LHCN-M2 (cell line): ENCODE measurements at regions not wholly inside any gene's neighbourhood (a gene's known extent, or its start where the extent isn't known, plus 50 kb on each side); places are given as distances from the start of the nearest gene placed in this dataset.

Source experiments
- DNase-seq: peaks from one replicate; pipeline ENCODE4 v3.0.0-alpha.2; 2012; ENCODE audit warnings: low read depth

DNA sequence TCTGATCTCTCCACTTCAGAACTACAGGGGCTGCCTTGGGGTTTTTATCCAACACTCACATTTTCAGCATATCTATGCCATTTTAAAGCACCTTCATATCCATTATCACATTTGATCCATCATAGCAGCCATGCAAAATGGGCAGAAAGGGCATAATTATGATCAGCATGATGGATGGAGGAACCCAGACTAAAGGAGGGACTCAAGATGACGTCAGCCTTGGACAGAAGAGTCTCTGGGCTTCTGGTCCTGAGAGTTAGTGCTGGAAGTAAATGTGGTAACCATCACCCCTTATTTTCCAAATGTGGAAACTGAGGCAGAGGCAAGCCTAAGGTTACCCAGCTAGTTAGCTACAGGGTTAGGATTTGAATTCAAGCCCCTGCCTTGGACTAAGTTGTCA, 273.1 kb downstream of the DRD1 start:
- DNase-seq: no peak

DNA sequence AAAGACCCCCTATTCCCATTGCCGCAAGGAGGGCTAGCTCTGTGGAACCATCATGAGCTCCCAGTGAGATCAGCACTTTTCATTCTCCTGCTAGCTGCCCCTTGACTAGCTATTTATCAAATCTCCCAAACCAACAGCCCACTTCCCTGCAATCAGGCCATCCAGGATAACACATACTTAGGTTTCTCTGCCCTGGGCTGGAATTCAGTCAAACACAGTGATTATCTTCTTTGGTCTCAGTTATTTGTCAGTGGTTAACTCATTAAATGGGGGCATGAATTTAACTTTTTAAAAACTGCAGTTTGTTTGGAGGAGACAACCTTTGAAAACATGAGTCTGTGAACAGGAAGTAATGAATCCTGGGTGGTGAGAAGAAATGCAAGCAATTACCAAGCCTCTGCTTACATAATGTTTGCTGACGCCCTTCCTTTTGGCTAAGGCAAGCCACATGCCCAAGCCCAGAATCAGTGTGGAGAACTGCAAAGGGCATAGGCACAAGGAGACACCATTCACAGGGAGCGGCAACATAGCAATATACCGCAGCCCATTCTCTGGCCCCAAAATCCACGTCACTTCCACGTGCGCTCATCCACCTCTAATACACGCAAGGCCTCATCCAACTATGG, 275.0 kb downstream of the DRD1 start:
- DNase-seq: no peak

DNA sequence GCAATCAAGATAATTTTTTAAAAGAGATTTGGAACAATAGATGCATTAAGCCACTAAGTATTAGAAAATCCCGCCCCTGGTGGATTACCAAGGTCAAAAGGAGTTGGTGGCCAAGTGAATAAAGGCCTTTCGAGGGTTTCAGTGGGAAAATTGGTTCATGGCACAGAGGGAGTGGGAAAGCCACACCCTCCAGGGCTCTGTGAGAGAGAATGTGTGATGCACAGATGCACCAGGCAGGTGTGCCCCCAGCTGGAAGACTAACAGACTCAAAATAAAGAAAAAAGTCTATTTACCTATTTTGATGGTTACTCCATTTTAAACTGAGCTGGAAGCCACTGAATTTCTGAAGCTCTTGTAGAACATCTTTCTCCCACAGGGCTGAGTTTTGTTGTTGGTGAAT, 278.0 kb downstream of the DRD1 start:
- no peak for DNase-seq

DNA sequence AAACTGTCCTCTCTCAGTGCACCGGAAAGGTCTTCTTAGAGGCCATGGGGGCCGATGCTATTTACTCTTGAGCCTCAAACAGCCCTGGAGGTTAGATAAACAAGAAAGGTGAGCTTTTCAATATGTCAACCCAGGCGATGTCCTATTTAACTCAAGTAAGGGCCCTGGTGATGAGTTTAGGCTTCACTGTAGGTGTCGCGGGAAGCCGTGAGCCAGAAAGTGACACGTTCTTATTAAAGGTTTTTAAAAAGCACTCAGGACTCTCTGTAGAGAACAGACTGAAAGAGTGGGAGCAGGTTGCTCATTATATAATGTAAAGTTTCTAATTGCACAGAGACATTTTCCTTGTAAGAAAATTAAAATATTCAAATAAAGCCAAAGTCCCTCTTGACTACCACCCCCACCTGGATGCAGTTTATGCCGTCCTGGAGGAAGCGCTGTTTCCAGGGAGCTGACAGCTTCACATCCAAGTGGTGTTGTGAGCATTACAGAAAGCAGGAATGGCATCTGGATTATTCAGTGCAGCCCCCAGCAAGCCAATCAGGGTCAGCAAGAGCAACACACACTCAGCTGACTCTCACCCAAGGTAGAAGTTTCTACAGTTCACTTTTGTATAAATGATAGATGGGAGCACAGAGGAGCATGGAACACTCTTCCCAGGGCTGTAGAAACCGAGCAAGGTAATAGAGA, 280.3 kb downstream of the DRD1 start:
- no peak for DNase-seq

DNA sequence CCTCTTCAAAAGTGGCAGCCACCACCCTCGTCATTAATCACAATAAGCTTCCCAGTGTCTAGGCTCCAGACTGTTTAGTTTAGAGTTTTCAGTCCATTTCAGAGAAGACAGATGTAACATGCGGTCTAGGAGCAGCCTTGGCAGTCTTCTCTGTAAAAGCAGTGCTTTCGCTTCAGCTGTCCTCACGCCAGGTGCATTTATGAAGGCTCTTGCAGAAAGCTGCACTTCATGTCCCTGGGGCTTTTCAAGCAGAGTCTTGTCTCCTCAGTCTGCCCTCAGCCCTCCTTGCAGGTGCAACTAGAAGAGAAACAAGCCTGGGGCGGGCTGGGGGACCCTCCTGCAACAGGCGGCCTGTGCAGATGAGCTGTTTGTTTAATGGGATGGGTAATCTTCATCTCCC, 281.9 kb downstream of the DRD1 start:
- DNase-seq: no peak

DNA sequence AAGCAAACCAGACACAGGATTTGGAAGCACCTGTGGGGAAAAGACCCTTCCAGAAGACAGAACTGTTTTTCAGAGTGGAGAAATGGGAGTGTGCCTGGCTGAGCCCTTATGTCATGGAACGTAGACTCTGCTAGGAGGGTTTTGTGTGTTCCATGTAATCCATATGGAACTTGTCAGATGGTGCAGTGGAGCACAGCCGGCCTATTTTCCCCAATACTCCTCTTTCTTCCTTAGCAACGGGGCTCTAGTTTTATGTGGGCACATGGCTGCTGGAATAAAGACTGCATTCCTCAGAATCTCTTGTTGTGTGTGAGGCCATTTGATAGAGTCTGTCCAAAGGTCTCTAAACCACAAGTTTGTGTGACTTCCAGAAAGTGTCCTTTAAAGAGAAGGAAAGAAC, 284.0 kb downstream of the DRD1 start:
- no peak for DNase-seq

DNA sequence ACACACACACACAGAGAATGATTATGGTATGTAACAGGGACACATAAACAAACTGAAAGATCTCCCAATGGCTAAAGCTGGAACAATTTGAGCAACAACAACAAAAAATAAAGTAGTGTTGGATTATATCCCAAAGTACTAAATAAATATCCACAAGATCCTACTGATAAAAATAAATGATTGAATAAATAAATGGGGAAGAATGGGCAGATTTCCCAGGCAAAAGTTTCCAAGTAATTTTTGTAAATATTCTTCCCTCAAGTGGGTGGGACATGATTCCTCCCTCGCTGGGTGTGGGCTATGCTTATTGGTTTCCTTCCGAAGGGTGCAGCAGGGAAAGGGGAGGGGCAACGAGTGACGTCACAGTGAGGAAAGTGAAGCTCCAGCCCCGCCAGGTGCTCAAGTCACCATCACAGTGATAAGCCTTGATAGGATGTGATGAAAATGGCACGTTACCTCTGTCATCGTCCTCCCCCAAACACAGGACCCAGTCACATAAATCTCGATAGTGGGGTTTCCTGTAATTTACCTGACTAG, 295.3 kb downstream of the DRD1 start:
- DNase-seq: no peak

DNA sequence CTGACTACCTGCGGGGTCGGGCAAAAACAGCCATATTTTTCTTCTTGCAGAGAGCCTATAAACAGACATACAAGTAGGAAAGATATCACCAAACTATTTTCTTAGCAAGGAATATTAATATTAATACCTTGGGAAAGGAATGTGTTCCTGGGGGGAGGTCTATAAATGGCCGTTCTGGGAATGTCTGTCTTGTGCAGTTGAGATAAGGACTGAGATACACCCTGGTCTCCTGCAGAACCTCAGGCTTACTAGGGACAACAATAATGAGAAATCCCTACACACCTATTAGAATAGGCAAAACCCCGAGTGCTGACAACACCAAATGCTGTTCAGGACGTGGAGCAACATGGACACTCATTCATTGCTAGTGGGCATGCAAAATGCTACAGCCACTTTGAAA, 297.2 kb downstream of the DRD1 start:
- DNase-seq: no peak

DNA sequence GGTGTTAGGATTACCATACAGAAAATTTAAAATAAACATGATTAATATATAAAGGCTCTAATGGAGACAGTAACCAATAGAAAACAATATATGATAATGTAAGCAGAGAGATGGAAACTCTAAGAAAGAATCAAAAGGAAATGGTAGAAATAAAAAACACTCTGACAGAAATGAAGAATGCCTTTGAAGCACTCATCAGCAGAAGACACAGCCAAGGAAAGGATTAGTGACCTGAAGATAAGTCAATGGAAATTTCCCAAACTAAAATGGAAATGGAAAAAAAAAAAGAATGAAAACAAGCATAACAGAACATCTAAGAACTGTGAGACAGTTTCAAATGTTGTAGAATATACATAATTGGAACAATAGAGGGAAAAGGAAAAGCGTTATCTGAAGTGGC, 302.6 kb downstream of the DRD1 start:
- no peak for DNase-seq

DNA sequence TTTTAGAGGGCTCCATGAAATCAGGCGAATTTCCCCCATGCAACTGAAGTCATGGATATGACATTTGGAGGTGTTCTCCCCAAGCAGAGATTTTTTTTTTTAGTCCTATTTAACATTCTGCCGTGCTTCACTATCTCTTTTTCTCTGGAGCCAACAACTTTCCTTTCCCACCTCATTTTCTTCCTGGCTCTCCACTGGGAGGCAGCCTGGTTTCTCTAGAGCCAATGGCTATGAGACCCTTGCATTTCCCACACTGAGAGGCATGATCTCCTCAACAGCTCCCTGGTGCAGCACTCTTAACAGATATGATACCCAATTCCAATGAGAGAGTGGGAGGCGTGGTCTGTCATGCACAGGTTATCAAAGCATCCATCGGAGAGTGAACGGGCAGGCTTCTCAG, 310.8 kb downstream of the DRD1 start:
- no peak for DNase-seq

DNA sequence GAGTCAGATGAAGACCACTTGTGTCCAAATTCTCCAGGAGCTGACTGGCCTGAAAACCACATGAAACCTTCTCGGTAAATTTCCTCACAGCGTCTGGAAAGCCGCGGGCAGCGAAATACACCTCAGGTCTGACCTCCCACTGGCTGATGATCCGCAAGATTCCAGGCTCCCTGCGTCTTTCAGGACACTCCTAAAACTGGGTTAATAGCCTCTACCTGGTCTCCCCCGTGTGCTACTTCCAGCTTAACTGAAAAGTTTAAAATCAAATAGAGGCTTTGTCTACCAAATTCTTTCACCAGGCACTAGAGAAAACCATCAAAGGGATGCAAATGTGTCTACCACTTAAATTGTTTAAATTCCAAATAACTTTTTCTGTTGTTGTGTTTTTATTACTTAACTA, 312.6 kb downstream of the DRD1 start:
- DNase-seq: no peak

DNA sequence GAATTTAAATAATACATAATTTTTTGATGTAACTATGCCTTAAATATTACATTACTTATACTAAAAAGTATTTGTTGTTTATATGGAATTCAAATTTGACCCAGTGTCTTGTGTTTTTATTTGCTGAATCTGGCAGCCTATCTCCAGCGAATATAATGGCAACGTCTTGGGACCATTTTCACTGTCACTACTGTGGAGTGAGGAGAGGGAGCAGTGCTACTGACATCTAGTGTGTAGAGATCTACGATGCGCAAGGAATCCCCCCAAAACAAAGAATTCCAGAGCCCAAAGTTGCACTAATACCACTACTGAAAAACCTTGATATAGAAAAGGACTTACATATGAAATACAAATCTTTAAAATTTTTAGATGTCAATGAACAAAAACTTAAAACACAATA, 314.4 kb downstream of the DRD1 start:
- DNase-seq: no peak

DNA sequence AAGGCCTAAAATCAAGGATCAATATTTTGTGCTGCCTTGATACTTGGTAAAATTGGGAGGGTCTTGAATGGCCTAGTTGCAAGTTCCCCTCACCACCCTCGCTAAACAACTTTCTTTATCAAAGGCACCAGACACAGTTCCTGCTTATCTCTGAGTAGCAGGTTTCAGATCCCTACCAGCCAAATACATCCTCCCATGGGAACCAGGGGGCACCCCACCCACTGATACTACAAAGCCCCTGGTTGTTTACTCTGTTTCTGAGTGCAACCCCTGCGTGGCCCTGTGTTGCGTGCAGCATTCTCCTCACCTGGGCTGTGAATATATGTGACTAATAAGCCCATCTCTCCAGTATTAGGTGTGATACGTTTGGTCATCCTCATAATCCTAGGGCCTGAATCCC, 314.9 kb downstream of the DRD1 start:
- no peak for DNase-seq

DNA sequence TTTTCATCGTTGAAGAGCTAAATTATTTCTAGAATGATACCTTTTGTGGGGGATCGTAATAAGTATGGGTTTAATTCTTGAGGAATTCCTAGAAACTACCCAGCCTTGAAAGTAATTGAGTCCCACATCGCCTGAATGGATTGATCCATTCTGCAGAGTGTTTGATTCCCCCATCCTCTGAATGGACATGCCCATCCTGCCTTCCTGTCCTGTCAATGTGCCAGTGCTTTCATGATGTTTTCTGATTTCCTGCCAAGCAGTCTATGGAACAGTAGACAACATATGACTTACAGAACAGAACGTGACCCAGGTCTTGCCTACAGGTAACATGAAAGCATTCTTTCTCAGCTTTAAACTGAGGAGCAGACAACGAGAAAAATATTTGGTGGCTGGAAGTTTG, 319.2 kb downstream of the DRD1 start:
- DNase-seq: no peak

DNA sequence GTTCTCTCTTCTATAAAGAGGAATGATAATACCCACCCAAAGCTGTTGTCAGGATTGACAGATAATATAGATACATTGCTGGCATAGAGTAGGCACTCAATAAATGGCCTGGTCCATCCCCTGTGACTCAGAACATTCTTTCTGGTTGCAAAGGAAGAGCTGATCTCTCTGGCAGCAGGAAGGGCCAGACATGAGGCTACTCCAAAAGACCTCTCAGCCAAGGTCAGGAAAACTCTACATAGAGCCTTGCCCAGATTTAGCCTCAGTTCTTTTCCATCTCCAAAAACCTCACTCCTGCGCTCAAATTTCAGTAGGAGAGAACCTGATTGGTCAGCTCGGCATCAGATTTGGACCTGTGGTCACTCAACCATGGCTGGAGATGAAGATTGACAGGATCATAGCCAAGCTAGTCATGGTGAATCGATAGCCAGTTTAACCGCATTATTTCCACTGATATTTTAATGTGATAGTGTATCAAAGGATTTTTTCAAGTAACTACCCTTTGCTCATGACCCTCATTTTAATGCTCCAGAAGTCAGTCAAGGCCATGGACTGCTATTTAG, 319.6 kb downstream of the DRD1 start:
- DNase-seq: no peak

DNA sequence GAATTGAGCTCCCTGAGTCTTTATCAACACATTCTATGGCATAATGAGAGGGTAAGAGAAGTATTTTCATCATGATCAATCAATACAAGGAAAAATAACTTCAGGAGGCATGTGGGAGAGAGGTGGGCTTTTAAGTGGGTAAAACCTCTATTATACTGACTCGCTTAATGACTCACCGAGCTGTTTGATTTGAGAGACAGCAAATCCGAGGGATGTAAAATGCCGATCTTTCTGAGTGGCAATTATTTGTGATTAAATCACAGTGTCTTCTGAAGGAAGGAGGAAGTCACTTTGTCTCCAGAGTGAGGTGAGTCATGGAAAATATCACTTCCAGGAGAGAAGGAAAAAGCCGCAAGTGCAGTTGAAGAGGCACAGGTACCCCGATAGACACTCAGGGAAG, 320.4 kb downstream of the DRD1 start:
- no peak for DNase-seq

DNA sequence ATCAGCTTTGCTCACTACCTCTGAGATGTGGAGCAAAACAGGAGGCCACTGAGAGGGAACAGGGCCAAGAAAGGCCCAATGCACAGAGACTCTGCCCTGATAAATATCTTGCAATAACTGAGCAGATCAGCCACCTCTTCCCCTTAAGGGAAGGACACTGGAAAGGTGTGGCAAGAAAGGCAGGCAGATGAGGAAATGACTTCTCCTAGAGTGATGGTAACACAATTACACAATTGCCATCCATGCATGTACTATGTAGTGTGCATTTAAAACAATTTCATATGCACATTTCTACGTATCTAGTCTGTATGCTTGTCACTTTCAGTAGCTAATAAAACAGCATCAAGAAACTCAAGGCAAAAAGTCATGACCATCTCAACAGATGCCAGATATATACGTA, 322.5 kb downstream of the DRD1 start:
- DNase-seq: no peak

DNA sequence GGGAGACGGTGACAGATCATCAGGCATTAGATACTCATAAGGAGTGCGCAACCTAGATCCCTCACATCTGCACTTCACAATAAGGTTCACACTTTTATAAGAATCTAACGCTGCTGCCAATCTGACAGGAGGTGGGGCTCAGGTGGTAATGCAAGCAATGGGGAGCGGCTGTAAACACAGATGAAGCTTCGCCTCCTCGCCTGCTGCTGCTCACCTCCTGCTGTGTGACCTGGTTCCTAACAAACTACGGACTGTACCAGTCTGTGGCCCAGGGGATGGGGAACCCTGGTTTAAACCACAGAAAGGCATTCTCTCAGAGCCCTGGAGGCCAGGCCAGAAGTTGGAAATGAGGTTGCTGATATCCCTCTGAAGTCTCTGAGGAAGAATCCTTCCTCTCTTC, 323.6 kb downstream of the DRD1 start:
- no peak for DNase-seq

DNA sequence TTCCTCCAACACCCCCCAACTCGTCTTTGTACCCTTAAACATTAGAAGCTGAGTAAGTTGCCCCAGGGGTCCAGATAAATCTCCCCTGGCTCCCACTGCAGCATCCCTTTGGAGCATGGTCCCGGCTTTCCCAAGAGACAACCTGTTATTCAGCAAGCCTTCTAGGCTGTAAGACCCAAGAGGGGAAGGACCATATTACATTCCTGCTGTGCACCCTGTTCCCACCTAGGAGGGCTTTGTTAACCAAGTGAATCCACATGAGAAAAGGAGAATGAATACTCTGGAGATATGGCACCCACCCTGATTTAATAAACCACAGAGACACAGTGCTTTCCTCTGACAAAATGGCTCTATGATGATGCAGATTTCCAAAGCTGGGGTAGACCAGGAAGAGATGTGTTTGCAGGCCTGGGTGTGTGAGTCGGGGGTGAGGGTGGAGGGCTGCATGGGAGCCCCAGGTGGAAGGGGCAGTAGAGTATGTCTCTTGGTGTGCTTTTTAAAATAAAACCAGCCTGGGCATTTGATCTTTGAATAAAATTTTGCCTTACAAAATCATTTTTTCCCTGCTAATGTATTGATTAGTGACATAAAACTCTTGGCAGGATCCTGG, 325.2 kb downstream of the DRD1 start:
- no peak for DNase-seq

DNA sequence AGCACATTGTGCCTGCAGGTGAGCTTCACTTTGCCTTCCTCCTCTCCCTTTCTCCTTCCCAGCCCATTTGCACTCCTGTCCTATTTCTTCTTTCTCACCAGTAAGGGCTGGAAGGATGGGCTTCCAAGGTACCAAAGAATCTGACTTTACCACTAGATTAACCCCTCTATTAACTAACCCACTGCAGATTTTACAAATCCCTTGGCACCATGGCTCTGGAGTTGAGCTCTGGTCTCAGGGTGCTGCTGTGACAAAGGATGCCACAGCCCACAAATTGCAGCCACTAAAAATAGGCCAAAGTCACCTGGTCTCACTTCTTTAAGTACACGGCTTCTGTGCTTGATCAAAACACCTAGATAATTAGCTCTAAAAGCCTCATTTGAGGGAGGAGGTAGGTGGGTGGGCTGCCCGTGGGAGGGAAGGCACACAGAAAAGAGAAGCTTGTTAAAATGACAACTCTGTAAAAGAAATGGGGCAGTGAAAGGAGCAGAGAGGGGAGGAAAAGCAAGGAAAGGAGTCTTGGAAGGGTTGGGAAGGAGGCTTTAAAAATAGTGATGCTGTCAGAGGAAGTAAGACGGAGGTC, 327.4 kb downstream of the DRD1 start:
- DNase-seq: no peak

DNA sequence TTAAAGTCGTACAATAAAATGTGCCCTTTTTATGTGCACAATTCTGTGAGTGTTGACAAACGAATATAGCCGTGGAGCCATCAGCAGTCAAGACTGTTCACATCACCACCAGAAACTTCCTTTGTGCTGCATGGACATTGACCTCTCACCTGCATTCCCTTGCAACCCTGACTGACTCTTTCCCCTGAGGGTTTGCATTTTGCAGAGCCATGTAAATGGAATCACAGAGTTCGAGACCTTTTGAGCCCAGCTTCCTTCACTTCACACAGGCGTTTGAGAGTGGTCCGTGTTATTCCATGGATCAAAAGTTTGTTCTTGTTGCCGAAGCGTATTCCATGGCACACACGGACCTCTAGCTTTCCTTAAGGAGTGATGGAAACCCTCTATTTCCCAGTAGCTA, 328.2 kb downstream of the DRD1 start:
- no peak for DNase-seq

DNA sequence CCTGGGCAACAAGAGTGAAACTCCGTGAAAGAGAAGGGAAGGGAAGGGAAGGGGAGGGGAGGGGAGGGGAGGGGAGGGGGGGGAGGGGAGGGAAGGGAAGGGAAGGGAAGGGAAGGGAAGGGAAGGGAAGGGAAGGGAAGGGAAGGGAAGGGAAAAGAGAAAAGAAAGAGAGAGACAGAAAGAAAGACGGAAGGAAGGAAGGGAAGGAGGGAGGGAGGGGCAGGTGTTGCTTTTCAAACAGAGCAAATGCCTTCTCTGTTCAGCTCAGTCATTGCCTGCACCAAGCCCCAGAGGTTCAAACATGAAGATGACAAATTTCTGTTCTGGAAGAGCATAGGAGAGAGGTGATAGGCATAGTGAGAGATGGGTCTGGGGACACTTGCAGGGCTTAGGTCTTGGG, 330.0 kb downstream of the DRD1 start:
- DNase-seq: no peak
